HFF-Myc (cell line): ENCODE measurements at regions not wholly inside any gene's neighbourhood (a gene's known extent, or its start where the extent isn't known, plus 50 kb on each side); places are given as distances from the start of the nearest gene placed in this dataset.
"Not testable (repeated sequence)": the region's sequence is repeated elsewhere in the genome, so short reads cannot be mapped to it uniquely, and the experiment has no call there.

ENCODE experiments used
- DNase-seq: peaks from one replicate; pipeline ENCODE4 v3.0.0-alpha.2; 2011; ENCODE audit warnings: low read depth; ENCODE audit errors: extremely low read depth
- H3K4me3 ChIP-seq: replicated peaks from 2 replicates; pipeline ENCODE4 v1.5.1; 2011; ENCODE audit warnings: low read depth, mild to moderate bottlenecking, control low read depth, low read length
- TF ChIP-seq, protein P1 (sequence below): IDR thresholded peaks from 2 replicates; pipeline ENCODE4 v1.5.1; 2012; ENCODE audit warnings: mild to moderate bottlenecking, low read depth, low read length, control low read depth; ENCODE audit errors: missing control alignments

DNA sequence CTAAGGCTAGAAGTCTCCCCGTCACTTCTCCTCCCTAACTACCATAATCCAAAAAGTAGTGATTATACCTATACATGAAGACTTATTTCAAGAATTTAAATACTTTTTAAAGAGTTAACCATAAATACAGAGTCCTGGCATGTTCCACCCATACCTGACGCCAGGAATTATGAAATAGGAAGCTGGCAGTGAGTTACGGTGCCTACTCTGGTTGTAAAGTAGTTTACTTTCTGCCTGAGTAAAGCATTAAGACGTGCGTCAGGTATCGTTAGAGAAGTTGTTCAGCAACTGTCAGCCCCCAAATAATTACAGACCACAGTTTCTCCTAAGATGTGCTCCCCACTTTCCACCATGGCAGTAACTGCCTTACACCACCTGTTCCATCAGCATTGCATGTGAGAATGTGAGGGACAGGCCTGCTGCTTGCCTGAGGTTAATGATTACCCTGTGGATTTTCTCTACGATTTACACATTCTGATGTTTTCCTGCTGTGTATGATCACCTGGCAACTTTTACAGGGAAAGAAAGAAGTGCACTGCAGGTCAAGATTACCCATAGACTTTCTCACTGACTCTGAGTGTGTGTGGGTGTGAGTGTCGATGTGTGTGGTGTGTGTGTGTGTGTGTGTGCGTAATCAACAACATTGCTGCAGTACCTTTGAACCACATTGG lies 92.3 kb upstream of the SLC7A11 start:
- no peak overlapping the region for H3K4me3 ChIP-seq
- TF ChIP-seq, protein P1, sequence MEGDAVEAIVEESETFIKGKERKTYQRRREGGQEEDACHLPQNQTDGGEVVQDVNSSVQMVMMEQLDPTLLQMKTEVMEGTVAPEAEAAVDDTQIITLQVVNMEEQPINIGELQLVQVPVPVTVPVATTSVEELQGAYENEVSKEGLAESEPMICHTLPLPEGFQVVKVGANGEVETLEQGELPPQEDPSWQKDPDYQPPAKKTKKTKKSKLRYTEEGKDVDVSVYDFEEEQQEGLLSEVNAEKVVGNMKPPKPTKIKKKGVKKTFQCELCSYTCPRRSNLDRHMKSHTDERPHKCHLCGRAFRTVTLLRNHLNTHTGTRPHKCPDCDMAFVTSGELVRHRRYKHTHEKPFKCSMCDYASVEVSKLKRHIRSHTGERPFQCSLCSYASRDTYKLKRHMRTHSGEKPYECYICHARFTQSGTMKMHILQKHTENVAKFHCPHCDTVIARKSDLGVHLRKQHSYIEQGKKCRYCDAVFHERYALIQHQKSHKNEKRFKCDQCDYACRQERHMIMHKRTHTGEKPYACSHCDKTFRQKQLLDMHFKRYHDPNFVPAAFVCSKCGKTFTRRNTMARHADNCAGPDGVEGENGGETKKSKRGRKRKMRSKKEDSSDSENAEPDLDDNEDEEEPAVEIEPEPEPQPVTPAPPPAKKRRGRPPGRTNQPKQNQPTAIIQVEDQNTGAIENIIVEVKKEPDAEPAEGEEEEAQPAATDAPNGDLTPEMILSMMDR, result no peak
- DNase-seq, result no peak

DNA sequence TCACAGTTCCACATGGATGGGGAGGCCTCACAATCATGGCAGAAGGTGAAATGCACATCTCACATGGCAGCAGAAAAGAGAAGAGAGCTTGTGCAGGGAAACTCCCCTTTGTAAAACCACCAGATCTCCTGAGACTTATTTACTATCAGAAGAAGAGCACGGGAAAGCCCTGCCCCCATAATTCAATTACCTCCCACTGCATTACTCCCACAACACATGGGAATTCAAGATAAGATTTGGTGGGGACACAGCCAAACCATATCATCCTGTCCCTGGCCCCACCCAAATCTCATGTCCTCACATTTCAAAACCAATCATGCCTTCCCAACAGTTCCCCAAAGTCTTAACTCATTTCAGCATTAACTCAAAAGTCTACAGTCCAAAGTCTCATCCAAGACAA lies 90.3 kb upstream of the SLC7A11 start:
- DNase-seq, H3K4me3 ChIP-seq: not testable (repeated sequence)

DNA sequence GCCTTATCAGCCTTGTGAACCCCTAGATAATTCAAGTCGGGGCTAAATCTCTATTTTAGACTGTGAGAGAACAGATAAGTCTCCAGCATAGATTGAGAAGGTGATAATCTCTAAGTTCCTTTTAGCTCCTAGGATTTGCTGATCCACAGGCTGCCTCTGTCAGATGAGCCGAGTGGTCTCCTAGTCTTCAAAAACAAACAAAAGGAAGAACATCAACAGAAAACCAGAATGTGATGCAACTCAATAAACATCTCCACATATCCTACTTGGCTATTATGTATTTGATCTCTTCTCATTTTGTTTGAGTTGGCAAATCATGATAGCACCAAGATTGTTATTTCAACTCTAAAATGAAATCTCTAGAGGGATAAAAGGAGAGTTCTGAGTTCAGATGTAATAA lies 88.4 kb upstream of the SLC7A11 start:
- TF ChIP-seq, protein P1, result no peak
- no peak for DNase-seq
- H3K4me3 ChIP-seq, result no peak overlapping the region

DNA sequence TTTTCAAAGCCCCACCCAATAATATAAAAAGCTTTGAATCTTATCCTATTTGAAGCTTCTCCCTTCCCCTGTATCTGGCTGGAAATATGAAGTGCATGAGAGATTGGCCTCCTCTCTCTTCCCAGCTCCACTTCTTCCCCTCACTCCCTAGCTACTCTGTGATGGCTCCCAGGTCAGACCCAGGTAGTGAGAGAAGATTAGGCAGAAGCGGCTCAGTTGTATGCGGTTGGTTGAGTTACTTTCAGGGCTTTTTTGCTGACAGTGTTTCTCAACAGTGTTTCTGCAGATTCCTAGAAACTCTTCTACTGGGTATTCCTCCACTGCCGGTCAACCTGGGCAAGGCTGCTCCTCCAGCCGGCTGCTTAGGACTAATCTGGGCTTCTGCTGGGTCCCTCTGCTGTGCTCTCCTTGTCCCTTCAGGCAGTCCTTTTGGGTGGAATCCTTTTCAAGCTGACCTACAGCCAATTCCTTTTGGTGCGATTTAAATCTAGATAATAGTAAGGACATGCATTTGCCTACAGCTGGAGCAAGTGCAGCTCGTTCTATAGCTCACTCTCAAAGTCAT lies 87.4 kb upstream of the SLC7A11 start:
- TF ChIP-seq, protein P1, result no peak
- H3K4me3 ChIP-seq, result no peak overlapping the region
- no peak for DNase-seq

DNA sequence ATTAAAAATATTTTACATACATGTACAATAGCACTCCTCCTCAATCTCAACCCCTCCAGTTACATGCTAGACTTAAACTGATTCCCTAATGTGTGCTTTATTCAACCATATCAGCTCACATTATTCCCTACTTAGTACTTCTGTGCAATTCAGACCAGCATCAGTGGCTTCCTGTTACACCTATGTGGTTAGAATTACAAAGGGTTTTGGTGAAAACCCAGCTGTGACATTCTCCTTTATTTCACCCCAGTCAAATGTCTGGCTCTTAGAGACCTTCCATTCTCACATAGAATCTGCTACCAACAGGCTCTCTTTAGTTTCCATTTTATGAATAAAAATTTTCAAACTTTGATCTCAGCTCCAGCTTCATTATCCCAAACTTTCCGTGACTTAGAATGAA lies 85.2 kb upstream of the SLC7A11 start:
- no peak overlapping the region for H3K4me3 ChIP-seq
- TF ChIP-seq, protein P1, result no peak
- DNase-seq, result no peak

DNA sequence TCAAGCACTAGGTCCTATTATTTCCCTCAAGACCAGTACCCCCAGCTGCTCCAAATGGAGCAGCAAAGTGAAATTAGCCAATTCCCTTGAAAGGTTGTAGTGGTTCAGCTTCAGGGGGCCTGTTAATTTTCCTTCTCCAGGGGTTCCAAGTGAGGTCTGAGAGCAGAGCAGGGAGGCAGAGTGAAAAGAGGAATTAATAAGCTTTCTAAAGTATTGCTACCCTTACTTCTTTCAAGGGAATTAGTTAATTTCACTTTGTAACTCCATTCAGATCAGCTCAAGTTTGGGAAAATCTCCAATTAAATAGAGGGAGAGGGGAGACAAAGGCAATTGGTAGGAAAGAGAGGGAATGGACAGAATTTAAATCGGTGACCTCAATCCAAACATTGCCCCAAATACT lies 78.7 kb upstream of the SLC7A11 start:
- DNase-seq, result no peak
- TF ChIP-seq, protein P1, result no peak

DNA sequence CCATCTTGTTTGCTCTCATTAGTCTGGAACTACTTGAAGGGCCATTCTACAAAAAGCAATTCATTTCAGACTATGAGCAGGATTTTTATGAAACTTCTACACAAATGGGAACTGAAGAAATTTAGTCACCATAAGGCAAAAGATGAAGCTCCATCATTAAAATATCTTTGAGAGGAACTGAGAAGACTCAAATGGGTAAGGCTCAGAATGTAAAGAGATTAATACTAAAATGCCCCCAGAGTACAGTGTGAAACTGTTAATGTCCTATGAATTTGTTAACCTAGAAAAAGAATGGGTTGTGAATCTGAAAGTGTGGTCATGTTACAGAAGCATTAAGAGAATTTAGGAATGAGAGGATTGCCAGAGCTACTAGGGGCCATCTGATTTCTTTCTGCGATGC lies 77.9 kb upstream of the SLC7A11 start:
- TF ChIP-seq, protein P1, result no peak
- H3K4me3 ChIP-seq, result no peak overlapping the region
- no peak for DNase-seq

More for the DNA sequence above, 78.7 kb upstream of the SLC7A11 start:
- H3K4me3 ChIP-seq, result no peak overlapping the region
